Bronchial epithelial cell (primary cell): ENCODE measurements at regions not wholly inside any gene's neighbourhood (a gene's known extent, or its start where the extent isn't known, plus 50 kb on each side); places are given as distances from the start of the nearest gene placed in this dataset.

Experiments
- DNase-seq: peaks from one replicate; pipeline ENCODE4 v3.0.0-alpha.2; 2010; ENCODE audit warnings: low read depth
- FAIRE-seq: peaks from 2 replicates; lab custom pipeline; 2011; peaks lifted over from hg19 to GRCh38; lab: Jason Lieb, UNC
- H3K27me3 ChIP-seq: 2 replicates; pipeline ENCODE4 v1.5.1; 2011; ENCODE audit warnings: low read length; ENCODE audit not compliant: control insufficient read depth, insufficient read depth
- H3K36me3 ChIP-seq: 2 replicates; pipeline ENCODE4 v1.5.1; 2011; ENCODE audit warnings: low read length; ENCODE audit not compliant: control insufficient read depth, insufficient read depth
- H3K4me3 ChIP-seq: 2 replicates; pipeline ENCODE4 v1.5.1; 2011; ENCODE audit warnings: mild to moderate bottlenecking, low read depth, low read length, control low read depth
- TF ChIP-seq, protein P1 (sequence below): IDR thresholded peaks from 2 replicates; pipeline ENCODE4 v1.5.1; 2011; ENCODE audit warnings: mild to moderate bottlenecking, moderate library complexity, low read length, control low read depth, inconsistent platforms; ENCODE audit not compliant: insufficient read depth, severe bottlenecking

DNA sequence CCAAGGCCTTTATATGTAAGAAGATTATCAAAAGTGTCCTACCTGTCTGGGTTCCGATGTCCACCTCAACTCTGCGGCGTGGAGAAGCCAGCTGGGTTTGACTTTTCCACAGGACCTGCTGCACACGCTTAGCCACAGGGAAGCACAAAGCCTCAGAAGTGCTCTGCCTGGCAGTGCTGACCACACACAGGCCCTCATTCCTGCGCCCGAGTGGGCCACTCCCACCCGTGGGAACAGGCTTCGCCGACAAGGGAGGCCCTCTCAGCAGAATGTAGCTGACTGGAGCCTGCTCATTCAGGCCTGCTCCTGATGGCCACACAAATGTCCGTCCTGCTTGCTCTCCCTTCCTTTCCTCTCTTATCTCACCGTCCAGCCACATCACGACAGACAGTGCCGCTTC is 221.4 kb upstream of the LRRN1 start:
- no peak overlapping the region for H3K4me3 ChIP-seq
- no peaks in the 10 kb centered on the region for H3K27me3 ChIP-seq
- H3K36me3 ChIP-seq, result no peaks in the 10 kb centered on the region
- DNase-seq, result no peak
- no peak for FAIRE-seq
- TF ChIP-seq, protein P1, sequence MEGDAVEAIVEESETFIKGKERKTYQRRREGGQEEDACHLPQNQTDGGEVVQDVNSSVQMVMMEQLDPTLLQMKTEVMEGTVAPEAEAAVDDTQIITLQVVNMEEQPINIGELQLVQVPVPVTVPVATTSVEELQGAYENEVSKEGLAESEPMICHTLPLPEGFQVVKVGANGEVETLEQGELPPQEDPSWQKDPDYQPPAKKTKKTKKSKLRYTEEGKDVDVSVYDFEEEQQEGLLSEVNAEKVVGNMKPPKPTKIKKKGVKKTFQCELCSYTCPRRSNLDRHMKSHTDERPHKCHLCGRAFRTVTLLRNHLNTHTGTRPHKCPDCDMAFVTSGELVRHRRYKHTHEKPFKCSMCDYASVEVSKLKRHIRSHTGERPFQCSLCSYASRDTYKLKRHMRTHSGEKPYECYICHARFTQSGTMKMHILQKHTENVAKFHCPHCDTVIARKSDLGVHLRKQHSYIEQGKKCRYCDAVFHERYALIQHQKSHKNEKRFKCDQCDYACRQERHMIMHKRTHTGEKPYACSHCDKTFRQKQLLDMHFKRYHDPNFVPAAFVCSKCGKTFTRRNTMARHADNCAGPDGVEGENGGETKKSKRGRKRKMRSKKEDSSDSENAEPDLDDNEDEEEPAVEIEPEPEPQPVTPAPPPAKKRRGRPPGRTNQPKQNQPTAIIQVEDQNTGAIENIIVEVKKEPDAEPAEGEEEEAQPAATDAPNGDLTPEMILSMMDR, result no peak

DNA sequence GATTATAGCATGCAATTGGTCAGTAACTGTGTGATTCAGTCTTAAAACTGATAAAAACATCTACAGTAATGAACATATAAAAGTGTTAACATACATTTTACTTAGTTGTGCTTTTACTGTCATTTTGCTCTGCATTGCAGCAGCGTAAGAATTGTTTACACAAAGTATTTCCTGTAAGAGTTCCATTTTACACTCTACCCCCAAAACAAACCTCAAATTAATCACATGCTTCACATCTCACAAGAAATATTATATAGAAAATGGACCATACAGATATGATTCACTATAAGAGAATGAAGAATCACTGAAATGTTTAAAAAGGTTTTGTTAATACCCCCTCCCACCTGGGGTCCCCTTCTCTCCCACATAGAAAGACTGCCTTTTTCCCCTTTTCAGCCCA is 225.9 kb upstream of the LRRN1 start:
- DNase-seq, result no peak
- H3K4me3 ChIP-seq, result no peak overlapping the region
- TF ChIP-seq, protein P1, result no peak
- FAIRE-seq, result no peak
- H3K27me3 ChIP-seq, result no peaks in the 10 kb centered on the region
- no peaks in the 10 kb centered on the region for H3K36me3 ChIP-seq

DNA sequence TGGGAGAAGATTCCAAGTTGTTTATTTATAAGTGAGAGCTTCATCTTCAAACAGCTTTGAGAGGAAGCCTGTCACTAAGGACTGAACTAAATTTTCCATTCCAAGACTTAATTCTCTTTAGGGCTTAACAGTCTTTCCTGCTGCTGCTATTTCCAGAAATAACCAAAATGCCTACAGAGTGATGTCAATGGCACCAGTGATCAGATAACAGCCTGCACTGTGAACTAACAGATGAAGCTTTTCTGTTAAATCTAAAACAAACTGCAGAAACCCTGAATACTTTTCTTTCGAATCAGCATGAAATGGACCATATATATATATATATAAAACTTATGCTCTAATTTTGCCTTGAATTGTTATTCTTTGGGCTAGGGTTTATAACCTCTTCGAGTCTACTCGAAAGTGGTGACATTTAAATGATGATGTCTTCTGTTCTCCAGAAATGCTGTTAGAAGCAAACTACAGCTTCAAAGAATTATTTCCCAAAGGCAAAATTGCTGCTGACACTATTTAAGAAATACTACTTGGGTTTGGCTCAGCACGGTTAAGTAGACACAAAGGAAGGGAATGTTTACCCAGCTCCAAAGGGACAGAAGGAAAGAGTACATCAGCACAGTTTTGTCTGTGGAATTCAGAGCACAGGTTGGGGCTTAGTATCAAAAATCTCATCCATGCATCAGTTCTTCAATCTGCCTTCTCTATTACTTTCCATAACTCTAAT is 238.5 kb upstream of the LRRN1 start:
- TF ChIP-seq, protein P1, result no peak
- Histone ChIP-seq H3K36me3 (no peaks in the 10 kb centered on the region), H3K27me3 (no peaks in the 10 kb centered on the region), H3K4me3 (no peak overlapping the region)
- FAIRE-seq (no peak), DNase-seq (no peak)

DNA sequence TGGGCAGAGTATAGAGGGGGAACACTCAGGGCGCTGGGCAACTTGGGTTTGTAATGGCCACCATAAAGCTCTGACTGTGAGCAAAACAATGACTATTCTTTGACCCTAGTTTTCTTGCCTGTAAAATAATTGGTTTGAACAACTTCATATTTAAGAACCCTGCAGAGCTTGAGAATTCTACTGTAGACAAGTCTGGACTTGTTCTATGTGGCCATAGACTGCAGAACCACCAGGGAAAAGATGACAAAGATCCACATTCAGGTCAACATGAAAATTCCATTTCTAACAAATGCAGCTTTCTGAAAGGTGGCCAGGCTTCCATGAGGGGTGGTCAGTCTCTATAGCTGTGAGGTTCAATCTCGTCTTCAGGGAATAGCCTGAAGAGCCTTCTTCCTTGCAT is 239.4 kb upstream of the LRRN1 start:
- Histone ChIP-seq H3K4me3 (no peak overlapping the region), H3K27me3 (no peaks in the 10 kb centered on the region), H3K36me3 (no peaks in the 10 kb centered on the region)
- peak; percentile 58 for DNase-seq
- no peak for FAIRE-seq
- TF ChIP-seq, protein P1, result no peak

DNA sequence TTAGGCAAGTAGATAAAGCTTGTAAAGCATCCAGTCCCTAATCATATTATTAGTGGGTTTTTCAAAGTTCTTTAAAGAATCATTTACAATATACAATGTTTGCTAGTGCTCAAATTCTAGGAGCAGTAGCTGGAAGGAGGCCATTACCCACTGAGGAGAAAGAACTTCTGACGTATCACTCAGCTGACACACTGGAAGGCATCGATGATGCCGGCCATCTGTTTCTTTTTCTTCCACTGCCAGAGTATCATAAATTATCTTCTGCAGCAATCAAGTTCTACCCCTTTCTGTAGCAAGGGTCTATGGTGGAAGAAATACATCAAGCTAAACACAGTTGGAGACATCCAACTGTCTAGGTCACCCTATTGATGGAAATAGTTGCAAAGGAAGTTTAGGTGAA is 243.2 kb upstream of the LRRN1 start:
- FAIRE-seq, result no peak
- Histone ChIP-seq H3K4me3 (no peak overlapping the region), H3K27me3 (no peaks in the 10 kb centered on the region), H3K36me3 (no peaks in the 10 kb centered on the region)
- TF ChIP-seq, protein P1, result no peak
- DNase-seq, result no peak

DNA sequence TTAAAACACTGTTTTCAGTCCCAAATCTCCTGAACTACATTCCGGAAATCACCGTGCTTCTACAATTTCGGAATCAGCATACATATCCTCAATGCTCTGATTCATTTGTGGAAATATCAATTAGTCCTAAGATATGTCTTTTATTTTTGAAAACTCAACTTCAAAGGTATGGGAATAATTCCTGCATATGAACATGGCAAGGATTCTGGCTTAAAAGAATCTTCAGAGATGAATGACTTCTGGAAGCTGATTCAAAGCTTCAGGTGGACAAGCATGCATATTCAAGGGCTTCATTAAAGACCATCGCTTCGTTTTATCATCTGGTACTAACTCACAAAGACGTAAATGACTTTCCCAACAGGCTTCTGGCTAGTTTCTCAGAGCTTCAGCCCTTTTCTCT is 246.0 kb upstream of the LRRN1 start:
- DNase-seq (no peak), FAIRE-seq (no peak)
- TF ChIP-seq, protein P1, result no peak
- no peaks in the 10 kb centered on the region for H3K36me3 ChIP-seq
- H3K27me3 ChIP-seq, result no peaks in the 10 kb centered on the region
- no peak overlapping the region for H3K4me3 ChIP-seq
